ENCODE measurements at regions not wholly inside any gene's neighbourhood (a gene's known extent, or its start where the extent isn't known, plus 50 kb on each side); places are given as distances from the start of the nearest gene placed in this dataset.

DNA sequence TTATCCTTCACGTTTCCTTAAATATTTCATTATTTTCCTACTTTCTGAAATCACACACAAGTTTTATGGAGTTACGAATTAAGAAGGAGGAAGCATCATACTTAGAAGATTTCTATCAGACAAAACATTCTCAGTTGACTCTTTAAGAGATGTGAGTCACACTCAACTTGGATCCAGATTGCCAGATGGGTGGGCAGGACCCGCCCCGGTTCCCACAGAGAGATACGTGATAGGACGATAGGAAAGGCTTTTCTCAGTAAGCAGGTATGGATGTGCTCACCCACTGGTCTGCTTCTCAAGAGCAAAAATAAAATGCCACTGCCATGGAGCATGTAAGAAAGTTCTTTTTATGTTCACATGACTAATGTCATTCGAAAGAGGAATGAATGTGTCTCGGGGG lies 392.6 kb downstream of the MRPL39 start:
- TF ChIP-seq KLF10 (tag by site-specific recombination; IDR thresholded peaks at IDR 0.05): no peak
- no peak for TF ChIP-seq TCF7L2 (IDR thresholded peaks at IDR 0.05; ENCODE audit: borderline replicate concordance, low read depth, low read length)
- no peak for TF ChIP-seq TRIM28 (IDR thresholded peaks at IDR 0.05; ENCODE audit: borderline replicate concordance, low read length)
- no peak for TF ChIP-seq ZBTB7A (tag by site-specific recombination; IDR thresholded peaks at IDR 0.05; ENCODE audit: low read depth)
- TF ChIP-seq KLF8 (tag by site-specific recombination; IDR thresholded peaks at IDR 0.05): no peak
- TF ChIP-seq, protein P1, sequence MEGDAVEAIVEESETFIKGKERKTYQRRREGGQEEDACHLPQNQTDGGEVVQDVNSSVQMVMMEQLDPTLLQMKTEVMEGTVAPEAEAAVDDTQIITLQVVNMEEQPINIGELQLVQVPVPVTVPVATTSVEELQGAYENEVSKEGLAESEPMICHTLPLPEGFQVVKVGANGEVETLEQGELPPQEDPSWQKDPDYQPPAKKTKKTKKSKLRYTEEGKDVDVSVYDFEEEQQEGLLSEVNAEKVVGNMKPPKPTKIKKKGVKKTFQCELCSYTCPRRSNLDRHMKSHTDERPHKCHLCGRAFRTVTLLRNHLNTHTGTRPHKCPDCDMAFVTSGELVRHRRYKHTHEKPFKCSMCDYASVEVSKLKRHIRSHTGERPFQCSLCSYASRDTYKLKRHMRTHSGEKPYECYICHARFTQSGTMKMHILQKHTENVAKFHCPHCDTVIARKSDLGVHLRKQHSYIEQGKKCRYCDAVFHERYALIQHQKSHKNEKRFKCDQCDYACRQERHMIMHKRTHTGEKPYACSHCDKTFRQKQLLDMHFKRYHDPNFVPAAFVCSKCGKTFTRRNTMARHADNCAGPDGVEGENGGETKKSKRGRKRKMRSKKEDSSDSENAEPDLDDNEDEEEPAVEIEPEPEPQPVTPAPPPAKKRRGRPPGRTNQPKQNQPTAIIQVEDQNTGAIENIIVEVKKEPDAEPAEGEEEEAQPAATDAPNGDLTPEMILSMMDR (tag by site-specific recombination; IDR thresholded peaks at IDR 0.05): no peak
- TF ChIP-seq ZNF600 (tag by site-specific recombination; IDR thresholded peaks at IDR 0.05): no peak

Measured in HEK293 (cell line).